Panc1 (cell line): ENCODE measurements at regions not wholly inside any gene's neighbourhood (a gene's known extent, or its start where the extent isn't known, plus 50 kb on each side); places are given as distances from the start of the nearest gene placed in this dataset.

Experiments
- CTCF ChIP-seq: fragments of 450-650 bp; IDR thresholded peaks from 2 replicates; pipeline ENCODE4 v1.5.1; 2017; ENCODE audit warnings: mild to moderate bottlenecking
- POLR2AphosphoS5 ChIP-seq: IDR thresholded peaks from 2 replicates; pipeline ENCODE4 v1.6.1; 2012; ENCODE audit warnings: mild to moderate bottlenecking, low read depth, low read length, moderate library complexity
- REST ChIP-seq, 2 experiments: IDR thresholded peaks; 2 replicates each; pipeline ENCODE4 v1.6.1; 2011 to 2012; ENCODE audit warnings: low read depth in 2 of 2, control low read depth in 1 of 2, low read length in 1 of 2, mild to moderate bottlenecking in 1 of 2, moderate library complexity in 1 of 2; ENCODE audit not compliant: insufficient read depth in 1 of 2

GRCh38 chr12:93982771-93983315 lies 165.5 kb upstream of the PLXNC1 start:
- TF ChIP-seq POLR2AphosphoS5 (no peak), CTCF (no peak), REST (IDR thresholded peaks at IDR 0.05; ENCODE audit: insufficient read depth in 1 of 2, low read depth in 2 of 2, low read length in 1 of 2) (no peak)
